ENCODE measurements at regions not wholly inside any gene's neighbourhood (a gene's known extent, or its start where the extent isn't known, plus 50 kb on each side); places are given as distances from the start of the nearest gene placed in this dataset.

- TF ChIP-seq MAFK (IDR thresholded peaks at IDR 0.05; ENCODE audit: partially characterized antibody) (no peak), CEBPB (IDR thresholded peaks at IDR 0.05) (no peak), SMC3 (IDR thresholded peaks at IDR 0.05) (no peak), ZFP36 (IDR thresholded peaks at IDR 0.05; ENCODE audit: borderline replicate concordance, partially characterized antibody) (no peak), RAD21 (conservative IDR thresholded peaks at IDR 0.05 in 1 of 2, IDR thresholded peaks at IDR 0.05 in 1 of 2) (no peak), MYC (IDR thresholded peaks at IDR 0.05; ENCODE audit: borderline replicate concordance, low read length) (no peak), EP300 (IDR thresholded peaks at IDR 0.05) (no peak), CTCF (IDR thresholded peaks at IDR 0.05) (no peak), POLR2A (IDR thresholded peaks at IDR 0.05; ENCODE audit: low read length) (no peak)
- TF ChIP-seq, protein P1, sequence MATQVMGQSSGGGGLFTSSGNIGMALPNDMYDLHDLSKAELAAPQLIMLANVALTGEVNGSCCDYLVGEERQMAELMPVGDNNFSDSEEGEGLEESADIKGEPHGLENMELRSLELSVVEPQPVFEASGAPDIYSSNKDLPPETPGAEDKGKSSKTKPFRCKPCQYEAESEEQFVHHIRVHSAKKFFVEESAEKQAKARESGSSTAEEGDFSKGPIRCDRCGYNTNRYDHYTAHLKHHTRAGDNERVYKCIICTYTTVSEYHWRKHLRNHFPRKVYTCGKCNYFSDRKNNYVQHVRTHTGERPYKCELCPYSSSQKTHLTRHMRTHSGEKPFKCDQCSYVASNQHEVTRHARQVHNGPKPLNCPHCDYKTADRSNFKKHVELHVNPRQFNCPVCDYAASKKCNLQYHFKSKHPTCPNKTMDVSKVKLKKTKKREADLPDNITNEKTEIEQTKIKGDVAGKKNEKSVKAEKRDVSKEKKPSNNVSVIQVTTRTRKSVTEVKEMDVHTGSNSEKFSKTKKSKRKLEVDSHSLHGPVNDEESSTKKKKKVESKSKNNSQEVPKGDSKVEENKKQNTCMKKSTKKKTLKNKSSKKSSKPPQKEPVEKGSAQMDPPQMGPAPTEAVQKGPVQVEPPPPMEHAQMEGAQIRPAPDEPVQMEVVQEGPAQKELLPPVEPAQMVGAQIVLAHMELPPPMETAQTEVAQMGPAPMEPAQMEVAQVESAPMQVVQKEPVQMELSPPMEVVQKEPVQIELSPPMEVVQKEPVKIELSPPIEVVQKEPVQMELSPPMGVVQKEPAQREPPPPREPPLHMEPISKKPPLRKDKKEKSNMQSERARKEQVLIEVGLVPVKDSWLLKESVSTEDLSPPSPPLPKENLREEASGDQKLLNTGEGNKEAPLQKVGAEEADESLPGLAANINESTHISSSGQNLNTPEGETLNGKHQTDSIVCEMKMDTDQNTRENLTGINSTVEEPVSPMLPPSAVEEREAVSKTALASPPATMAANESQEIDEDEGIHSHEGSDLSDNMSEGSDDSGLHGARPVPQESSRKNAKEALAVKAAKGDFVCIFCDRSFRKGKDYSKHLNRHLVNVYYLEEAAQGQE (IDR thresholded peaks at IDR 0.05): no peak
- TF ChIP-seq, protein P2, sequence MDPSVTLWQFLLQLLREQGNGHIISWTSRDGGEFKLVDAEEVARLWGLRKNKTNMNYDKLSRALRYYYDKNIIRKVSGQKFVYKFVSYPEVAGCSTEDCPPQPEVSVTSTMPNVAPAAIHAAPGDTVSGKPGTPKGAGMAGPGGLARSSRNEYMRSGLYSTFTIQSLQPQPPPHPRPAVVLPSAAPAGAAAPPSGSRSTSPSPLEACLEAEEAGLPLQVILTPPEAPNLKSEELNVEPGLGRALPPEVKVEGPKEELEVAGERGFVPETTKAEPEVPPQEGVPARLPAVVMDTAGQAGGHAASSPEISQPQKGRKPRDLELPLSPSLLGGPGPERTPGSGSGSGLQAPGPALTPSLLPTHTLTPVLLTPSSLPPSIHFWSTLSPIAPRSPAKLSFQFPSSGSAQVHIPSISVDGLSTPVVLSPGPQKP (IDR thresholded peaks at IDR 0.05; ENCODE audit: low read depth, low read length): no peak
Measured at GRCh38 chr4:155572106-155572703, 94.4 kb upstream of the GUCY1A1 start.

Measured in A549 (cell line).